ENCODE measurements at regions not wholly inside any gene's neighbourhood (a gene's known extent, or its start where the extent isn't known, plus 50 kb on each side); places are given as distances from the start of the nearest gene placed in this dataset.

DNA sequence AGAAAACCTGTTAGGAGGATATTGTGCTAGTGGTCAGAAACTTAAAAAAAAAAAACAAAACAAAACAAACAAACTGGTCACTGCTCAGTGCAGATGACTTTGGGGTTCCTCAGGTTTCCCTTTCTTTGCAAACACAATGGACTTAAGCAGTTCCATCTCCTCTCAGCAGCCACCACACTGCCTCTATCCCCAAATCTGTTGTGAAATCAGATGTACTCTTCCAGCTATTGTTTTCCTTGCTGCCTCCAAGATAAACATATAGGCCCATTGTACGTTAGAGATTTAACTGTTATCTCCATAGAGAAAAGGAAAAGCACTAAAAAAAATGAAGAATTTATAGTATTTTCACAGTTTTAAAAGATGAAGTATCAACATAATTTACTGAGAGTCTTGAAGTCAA, 147.1 kb downstream of the MPP7 start:
- H3K4me1 ChIP-seq, result peaks cover 0 to 15% (median 6%) of the 10 kb centered on the region in 4 donors
- no peaks in the 10 kb centered on the region for H3K27me3 ChIP-seq
- H3K36me3 ChIP-seq, result no peaks in the 10 kb centered on the region
- H3K27ac ChIP-seq, result no peak overlapping the region
- DNase-seq, result no peak
- peaks cover 0 to 4% (median 0%) of the 10 kb centered on the region in 4 donors for H3K9me3 ChIP-seq
- intact Hi-C loops (cut with DNase I), result no loop called here
- 35 to 76% methylated on average over 1 of the region's 1 CpG for WGBS, 2 donors
- no peak overlapping the region for H3K4me3 ChIP-seq
- TF ChIP-seq, protein P1, sequence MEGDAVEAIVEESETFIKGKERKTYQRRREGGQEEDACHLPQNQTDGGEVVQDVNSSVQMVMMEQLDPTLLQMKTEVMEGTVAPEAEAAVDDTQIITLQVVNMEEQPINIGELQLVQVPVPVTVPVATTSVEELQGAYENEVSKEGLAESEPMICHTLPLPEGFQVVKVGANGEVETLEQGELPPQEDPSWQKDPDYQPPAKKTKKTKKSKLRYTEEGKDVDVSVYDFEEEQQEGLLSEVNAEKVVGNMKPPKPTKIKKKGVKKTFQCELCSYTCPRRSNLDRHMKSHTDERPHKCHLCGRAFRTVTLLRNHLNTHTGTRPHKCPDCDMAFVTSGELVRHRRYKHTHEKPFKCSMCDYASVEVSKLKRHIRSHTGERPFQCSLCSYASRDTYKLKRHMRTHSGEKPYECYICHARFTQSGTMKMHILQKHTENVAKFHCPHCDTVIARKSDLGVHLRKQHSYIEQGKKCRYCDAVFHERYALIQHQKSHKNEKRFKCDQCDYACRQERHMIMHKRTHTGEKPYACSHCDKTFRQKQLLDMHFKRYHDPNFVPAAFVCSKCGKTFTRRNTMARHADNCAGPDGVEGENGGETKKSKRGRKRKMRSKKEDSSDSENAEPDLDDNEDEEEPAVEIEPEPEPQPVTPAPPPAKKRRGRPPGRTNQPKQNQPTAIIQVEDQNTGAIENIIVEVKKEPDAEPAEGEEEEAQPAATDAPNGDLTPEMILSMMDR (IDR thresholded peaks at IDR 0.05), result no peak
- TF ChIP-seq POLR2AphosphoS5 (IDR thresholded peaks at IDR 0.05) (no peak), POLR2A (IDR thresholded peaks at IDR 0.05) (no peak), EP300 (IDR thresholded peaks at IDR 0.05) (no peak)

DNA sequence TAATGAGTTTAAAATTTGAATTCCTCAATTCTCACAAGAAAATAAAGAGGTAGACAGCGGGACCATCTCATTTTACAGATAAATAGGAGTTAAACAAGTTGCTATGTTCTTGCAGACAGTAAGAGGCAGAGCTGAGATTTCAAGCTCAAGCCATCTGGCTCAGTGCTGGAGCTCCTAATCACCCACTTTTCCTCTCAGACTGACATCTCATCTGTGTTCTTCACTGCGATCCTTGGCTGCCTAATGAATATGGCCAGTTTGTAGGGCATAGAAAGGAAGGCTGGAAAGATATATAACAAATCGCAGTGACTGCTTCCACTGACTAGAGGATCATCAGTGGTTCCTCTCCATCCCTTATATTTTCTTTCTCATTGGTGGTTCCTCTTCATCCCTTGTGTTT, 151.2 kb downstream of the MPP7 start:
- Histone ChIP-seq H3K36me3 (no peaks in the 10 kb centered on the region), H3K4me1 (peaks cover 0 to 14% (median 3%) of the 10 kb centered on the region in 4 donors), H3K27ac (no peak overlapping the region), H3K27me3 (no peaks in the 10 kb centered on the region), H3K9me3 (no peaks in the 10 kb centered on the region), H3K4me3 (no peak overlapping the region)
- TF ChIP-seq POLR2A (IDR thresholded peaks at IDR 0.05) (no peak), EP300 (IDR thresholded peaks at IDR 0.05) (no peak), POLR2AphosphoS5 (IDR thresholded peaks at IDR 0.05) (no peak)
- TF ChIP-seq, protein P1 (IDR thresholded peaks at IDR 0.05), result no peak
- no peak for DNase-seq
- intact Hi-C loops (cut with DNase I), result no loop called here
- WGBS, 2 donors, result 82 to 92% methylated on average over 3 of the region's 3 CpGs

DNA sequence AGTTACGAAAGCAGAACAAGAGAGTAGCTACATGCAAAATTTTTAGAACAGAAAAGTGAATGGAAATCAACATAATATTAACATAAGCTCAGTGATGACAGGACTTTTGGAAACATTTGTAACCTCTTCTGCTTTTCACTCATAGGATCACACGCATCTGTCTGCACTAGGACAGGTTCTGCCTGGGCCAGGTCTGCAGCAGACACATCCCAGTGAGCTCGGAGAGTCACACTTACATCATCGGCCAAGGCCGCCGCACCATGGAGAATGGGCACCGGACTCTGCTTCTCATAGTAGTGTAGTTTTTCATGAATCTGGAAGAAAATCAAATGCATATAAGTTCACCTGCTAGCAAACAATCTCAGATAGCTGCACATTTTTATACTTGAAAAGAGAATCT, 150.9 kb upstream of the ODAD2 start:
- intact Hi-C loops (cut with DNase I), result no loop called here
- H3K27ac ChIP-seq, result no peak overlapping the region
- TF ChIP-seq POLR2A (IDR thresholded peaks at IDR 0.05), result no peak
- TF ChIP-seq, protein P1 (IDR thresholded peaks at IDR 0.05), result no peak
- TF ChIP-seq POLR2AphosphoS5 (IDR thresholded peaks at IDR 0.05), result no peak
- no peak for TF ChIP-seq EP300 (IDR thresholded peaks at IDR 0.05)
- no peaks in the 10 kb centered on the region for H3K27me3 ChIP-seq
- H3K4me3 ChIP-seq, result no peak overlapping the region
- H3K4me1 ChIP-seq, result peaks cover 0 to 14% (median 3%) of the 10 kb centered on the region in 4 donors
- 96 to 97% methylated on average over 7 of the region's 7 CpGs for WGBS, 2 donors
- H3K36me3 ChIP-seq, result no peaks in the 10 kb centered on the region
- no peaks in the 10 kb centered on the region for H3K9me3 ChIP-seq
- no peak for DNase-seq

GRCh38 chr10:28147706-28148105, 148.8 kb upstream of the ODAD2 start:
- peaks cover 0 to 7% (median 3%) of the 10 kb centered on the region in 4 donors for H3K4me1 ChIP-seq
- TF ChIP-seq, protein P1 (IDR thresholded peaks at IDR 0.05), result no peak
- no peak for TF ChIP-seq POLR2A (IDR thresholded peaks at IDR 0.05)
- TF ChIP-seq POLR2AphosphoS5 (IDR thresholded peaks at IDR 0.05), result no peak
- no peak for TF ChIP-seq EP300 (IDR thresholded peaks at IDR 0.05)
- no peaks in the 10 kb centered on the region for H3K9me3 ChIP-seq
- H3K4me3 ChIP-seq, result no peak overlapping the region
- WGBS, 2 donors, result 88 to 90% methylated on average over 4 of the region's 4 CpGs
- no peak overlapping the region for H3K27ac ChIP-seq
- no peaks in the 10 kb centered on the region for H3K36me3 ChIP-seq
- H3K27me3 ChIP-seq, result no peaks in the 10 kb centered on the region
- DNase-seq, result no peak
- intact Hi-C loops (cut with DNase I), result no loop called here

DNA sequence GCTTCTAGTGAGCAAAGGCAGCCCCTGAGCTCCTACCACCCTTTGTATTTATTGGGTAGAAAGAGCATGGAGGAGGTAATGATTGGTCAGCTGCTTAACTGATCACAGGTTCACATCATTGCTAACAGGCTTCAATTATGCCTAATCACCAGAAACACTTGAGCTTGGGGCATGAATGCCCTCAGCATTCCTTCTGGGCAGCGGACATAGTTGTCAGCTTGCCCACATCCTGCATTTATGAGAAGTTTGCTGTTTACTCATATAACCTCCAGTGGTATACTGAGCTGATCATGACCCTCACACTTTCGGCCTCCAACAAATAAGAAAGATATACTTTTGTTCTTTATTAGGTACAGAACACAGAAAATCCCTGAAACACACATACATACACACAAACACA, 140.3 kb upstream of the ODAD2 start:
- H3K4me3 ChIP-seq, result no peak overlapping the region
- no peak overlapping the region for H3K27ac ChIP-seq
- no peaks in the 10 kb centered on the region for H3K4me1 ChIP-seq
- TF ChIP-seq EP300 (IDR thresholded peaks at IDR 0.05), result no peak
- no peak for TF ChIP-seq POLR2AphosphoS5 (IDR thresholded peaks at IDR 0.05)
- no peak for TF ChIP-seq POLR2A (IDR thresholded peaks at IDR 0.05)
- TF ChIP-seq, protein P1 (IDR thresholded peaks at IDR 0.05), result no peak
- no peaks in the 10 kb centered on the region for H3K36me3 ChIP-seq
- DNase-seq, result no peak
- no peaks in the 10 kb centered on the region for H3K27me3 ChIP-seq
- peaks cover 0 to 8% (median 2%) of the 10 kb centered on the region in 4 donors for H3K9me3 ChIP-seq
- 94 to 95% methylated on average over 2 of the region's 2 CpGs for WGBS, 2 donors
- intact Hi-C loops (cut with DNase I), result no loop called here
